Glutamatergic neuron (in vitro differentiated cells): ENCODE measurements at regions not wholly inside any gene's neighbourhood (a gene's known extent, or its start where the extent isn't known, plus 50 kb on each side); places are given as distances from the start of the nearest gene placed in this dataset.

Experiments used
- DNase-seq: peaks from one replicate; pipeline ENCODE4 v3.0.0; 2022
- H3K27ac Mint-ChIP-seq: one replicate; pipeline ENCODE4 v1.8.0; 2020; ENCODE audit warnings: mild to moderate bottlenecking, mixed read lengths, inconsistent platforms; ENCODE audit not compliant: unreplicated experiment
- H3K27me3 Mint-ChIP-seq: one replicate; pipeline ENCODE4 v1.8.0; 2020; ENCODE audit warnings: mild to moderate bottlenecking, moderate library complexity, mixed read lengths, inconsistent platforms; ENCODE audit not compliant: unreplicated experiment
- H3K36me3 Mint-ChIP-seq: one replicate; pipeline ENCODE4 v1.8.0; 2020; ENCODE audit warnings: mild to moderate bottlenecking, mixed read lengths, inconsistent platforms; ENCODE audit not compliant: unreplicated experiment
- H3K4me1 Mint-ChIP-seq: one replicate; pipeline ENCODE4 v1.8.0; 2020; ENCODE audit warnings: mild to moderate bottlenecking, low read depth, mixed read lengths, inconsistent platforms; ENCODE audit not compliant: unreplicated experiment
- H3K4me3 Mint-ChIP-seq: one replicate; pipeline ENCODE4 v1.8.0; 2020; ENCODE audit warnings: mild to moderate bottlenecking, mixed read lengths, inconsistent platforms; ENCODE audit not compliant: unreplicated experiment
- H3K9me3 Mint-ChIP-seq: one replicate; pipeline ENCODE4 v1.8.0; 2020; ENCODE audit warnings: mild to moderate bottlenecking, moderate library complexity, mixed read lengths, inconsistent platforms; ENCODE audit not compliant: unreplicated experiment
- CTCF ChIP-seq: fragments of 200-600 bp; sonication (generic); IDR thresholded peaks from one replicate; pipeline ENCODE4 v1.5.0; 2021; ENCODE audit not compliant: partially characterized antibody, unreplicated experiment

GRCh38 chr3:36227980-36228379 is 152.3 kb upstream of the STAC start:
- DNase-seq: peak; percentile 36
- Mint-ChIP-seq H3K4me1 (peaks cover 9% of the 10 kb centered on the region), H3K36me3 (no peaks in the 10 kb centered on the region), H3K9me3 (no peaks in the 10 kb centered on the region), H3K27me3 (peaks cover 1% of the 10 kb centered on the region), H3K4me3 (no peak overlapping the region), H3K27ac (peak overlapping the region; percentile 94)
- TF ChIP-seq CTCF: no peak

- H3K27me3 Mint-ChIP-seq: peaks cover 3% of the 10 kb centered on the region
Measured at GRCh38 chr3:36229496-36229895, 150.8 kb upstream of the STAC start.

GRCh38 chr3:36232797-36233489 is 147.4 kb upstream of the STAC start:
- DNase-seq: no peak
- Mint-ChIP-seq H3K27me3 (peaks cover 2% of the 10 kb centered on the region), H3K27ac (no peak overlapping the region), H3K4me1 (peaks cover 8% of the 10 kb centered on the region), H3K9me3 (peaks cover 4% of the 10 kb centered on the region), H3K36me3 (peaks cover 11% of the 10 kb centered on the region), H3K4me3 (no peak overlapping the region)
- TF ChIP-seq CTCF: no peak

More at GRCh38 chr3:36229496-36229895, 150.8 kb upstream of the STAC start:
- Mint-ChIP-seq H3K36me3 (no peaks in the 10 kb centered on the region), H3K27ac (no peak overlapping the region), H3K4me1 (peaks cover 9% of the 10 kb centered on the region), H3K4me3 (no peak overlapping the region), H3K9me3 (no peaks in the 10 kb centered on the region)
- no peak for DNase-seq
- TF ChIP-seq CTCF: no peak

- DNase-seq: no peak
- no peak overlapping the region for H3K4me3 Mint-ChIP-seq
- no peaks in the 10 kb centered on the region for H3K9me3 Mint-ChIP-seq
- no peak for TF ChIP-seq CTCF
- H3K36me3 Mint-ChIP-seq: no peaks in the 10 kb centered on the region
- no peaks in the 10 kb centered on the region for H3K4me1 Mint-ChIP-seq
- H3K27ac Mint-ChIP-seq: no peak overlapping the region
- H3K27me3 Mint-ChIP-seq: no peaks in the 10 kb centered on the region
Measured at GRCh38 chr3:36244728-36245127, 135.6 kb upstream of the STAC start.

GRCh38 chr3:36248374-36248773 is 131.9 kb upstream of the STAC start:
- Mint-ChIP-seq H3K4me1 (no peaks in the 10 kb centered on the region), H3K4me3 (no peak overlapping the region), H3K27ac (no peak overlapping the region), H3K27me3 (no peaks in the 10 kb centered on the region), H3K36me3 (no peaks in the 10 kb centered on the region), H3K9me3 (no peaks in the 10 kb centered on the region)
- no peak for TF ChIP-seq CTCF
- no peak for DNase-seq
